Muscle layer of duodenum (tissue), 2 donors: ENCODE measurements at regions not wholly inside any gene's neighbourhood (a gene's known extent, or its start where the extent isn't known, plus 50 kb on each side); places are given as distances from the start of the nearest gene placed in this dataset.

Experiments
- H3K27ac ChIP-seq: one replicate; pipeline ENCODE4 v1.7.0; 2013; ENCODE audit warnings: mild to moderate bottlenecking, low read length
- H3K27me3 ChIP-seq: one replicate; pipeline ENCODE4 v1.7.0; 2013; ENCODE audit warnings: low read depth, mild to moderate bottlenecking, control low read depth, low read length
- H3K36me3 ChIP-seq, 2 donors: one replicate each; pipeline ENCODE4 v1.7.0; 2013; ENCODE audit warnings: low read length in 2 of 2, control low read depth in 1 of 2, mild to moderate bottlenecking in 1 of 2; ENCODE audit not compliant: insufficient read depth in 2 of 2, control insufficient read depth in 1 of 2
- H3K4me1 ChIP-seq, 2 donors: one replicate each; pipeline ENCODE4 v1.7.0; 2013; ENCODE audit warnings: low read length in 2 of 2, mild to moderate bottlenecking in 2 of 2, control low read depth in 1 of 2, moderate library complexity in 1 of 2; ENCODE audit not compliant: insufficient read depth in 2 of 2, control insufficient read depth in 1 of 2
- H3K4me3 ChIP-seq, 2 donors: one replicate each; pipeline ENCODE4 v1.7.0; 2013; ENCODE audit warnings: low read length in 2 of 2, low read depth in 1 of 2, mild to moderate bottlenecking in 1 of 2
- H3K9me3 ChIP-seq, 2 donors: one replicate each; pipeline ENCODE4 v1.7.0; 2013; ENCODE audit warnings: low read length in 2 of 2, control low read depth in 1 of 2, mild to moderate bottlenecking in 1 of 2; ENCODE audit not compliant: control insufficient read depth in 1 of 2
- donor health status: healthy.

DNA sequence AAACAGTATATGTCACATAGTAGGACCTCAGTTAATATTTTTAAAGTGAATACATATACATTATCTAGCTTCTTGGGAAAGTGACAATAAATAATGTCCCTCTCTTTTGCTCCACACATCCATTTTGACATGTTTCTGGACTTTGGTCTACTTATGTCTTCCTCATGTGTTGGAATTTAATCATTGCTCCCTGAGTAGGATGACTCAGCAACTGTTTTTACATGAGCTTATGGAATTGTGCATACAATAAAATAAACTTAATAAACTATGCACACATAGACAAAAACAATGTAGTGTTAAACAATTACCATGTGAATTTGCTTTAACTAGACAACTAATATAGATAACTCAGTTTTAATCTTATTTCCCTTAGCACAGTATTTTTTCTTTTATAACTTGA lies 503.8 kb downstream of the TFAP2B start:
- H3K4me1 ChIP-seq, result no peaks in the 10 kb centered on the region
- H3K27me3 ChIP-seq, result no peaks in the 10 kb centered on the region
- no peak overlapping the region for H3K27ac ChIP-seq
- H3K36me3 ChIP-seq, result no peaks in the 10 kb centered on the region
- H3K4me3 ChIP-seq, result no peak overlapping the region
- H3K9me3 ChIP-seq, result no peaks in the 10 kb centered on the region

DNA sequence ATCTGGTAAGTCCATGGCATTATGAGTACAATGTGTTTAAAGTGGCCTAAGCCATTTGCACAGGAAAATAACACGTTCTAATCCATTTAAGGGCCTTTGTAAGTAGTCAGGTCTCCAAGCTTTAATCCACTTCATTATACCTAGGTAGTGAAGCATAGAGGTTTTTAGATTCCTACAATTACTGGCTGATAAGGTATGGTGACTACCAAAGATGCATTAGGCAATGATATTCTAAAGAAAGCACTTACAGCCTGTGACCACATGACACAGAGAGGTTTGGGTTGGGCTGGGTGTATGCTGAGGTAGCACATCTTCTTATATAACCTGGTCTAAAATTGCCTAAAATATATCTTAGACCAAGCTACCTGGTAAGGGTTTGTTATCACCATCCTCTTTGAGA lies 504.4 kb downstream of the TFAP2B start:
- no peak overlapping the region for H3K27ac ChIP-seq
- no peaks in the 10 kb centered on the region for H3K36me3 ChIP-seq
- no peak overlapping the region for H3K4me3 ChIP-seq
- H3K27me3 ChIP-seq, result no peaks in the 10 kb centered on the region
- H3K9me3 ChIP-seq, result no peaks in the 10 kb centered on the region
- H3K4me1 ChIP-seq, result no peaks in the 10 kb centered on the region

DNA sequence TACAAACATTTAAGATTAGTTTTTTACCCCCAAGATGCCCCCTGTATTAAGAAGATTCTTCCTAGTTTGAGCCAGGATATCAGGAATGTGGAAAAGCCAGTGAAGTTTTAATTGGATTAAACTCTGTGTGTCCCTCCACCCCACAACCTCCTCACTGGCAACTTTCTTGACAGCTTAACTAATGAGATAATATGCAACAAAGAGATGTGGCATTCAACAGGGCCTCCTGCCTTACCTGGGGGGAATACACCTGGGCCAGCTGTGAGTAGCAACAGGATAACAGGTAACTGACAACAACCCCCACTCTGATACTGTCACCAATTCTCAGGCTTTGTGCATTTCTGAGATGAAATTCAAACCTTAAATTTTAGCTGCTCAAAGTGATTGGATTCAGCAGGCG lies 512.3 kb downstream of the TFAP2B start:
- Histone ChIP-seq H3K36me3 (no peaks in the 10 kb centered on the region), H3K4me1 (no peaks in the 10 kb centered on the region), H3K4me3 (no peak overlapping the region), H3K27me3 (no peaks in the 10 kb centered on the region), H3K27ac (no peak overlapping the region), H3K9me3 (no peaks in the 10 kb centered on the region)

DNA sequence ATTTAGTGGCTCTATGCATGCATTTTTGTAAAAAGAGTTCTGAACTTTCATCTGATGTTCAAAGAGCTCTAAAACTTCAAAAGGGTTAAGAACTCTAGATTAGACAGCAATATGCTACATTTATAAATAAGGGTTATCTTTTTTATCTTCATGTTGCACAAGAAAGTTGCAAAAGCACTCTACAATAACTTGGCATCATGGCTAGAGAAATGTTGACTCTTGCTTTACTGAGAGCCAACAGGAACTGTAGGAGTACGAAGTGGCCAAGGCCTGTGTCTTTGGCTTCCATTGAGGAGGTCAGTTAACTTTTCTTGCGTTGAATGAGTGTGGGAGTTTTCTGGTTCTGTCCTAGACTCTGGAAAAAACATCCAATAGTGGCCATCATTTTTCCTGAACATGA lies 516.9 kb downstream of the TFAP2B start:
- Histone ChIP-seq H3K27ac (no peak overlapping the region), H3K27me3 (no peaks in the 10 kb centered on the region), H3K4me3 (no peak overlapping the region), H3K9me3 (no peaks in the 10 kb centered on the region), H3K4me1 (no peaks in the 10 kb centered on the region), H3K36me3 (no peaks in the 10 kb centered on the region)

DNA sequence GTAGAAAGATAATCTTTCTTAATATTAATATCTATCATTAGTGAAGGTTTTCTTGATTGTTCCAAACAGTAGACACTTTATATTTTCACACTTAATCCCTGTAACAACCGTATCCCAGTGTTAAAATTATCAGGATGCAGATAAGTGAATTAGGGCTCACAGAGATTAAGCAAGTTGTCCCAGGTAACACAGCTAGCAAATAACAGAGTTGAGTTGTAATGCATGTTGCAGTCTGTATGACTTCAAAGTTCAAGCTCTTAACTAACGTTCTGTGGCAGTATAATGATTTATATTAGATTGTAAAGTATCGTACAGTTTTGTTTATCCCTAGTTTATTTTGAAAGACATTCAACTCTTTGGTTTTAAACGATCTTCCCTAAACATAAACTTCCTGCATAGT lies 517.5 kb downstream of the TFAP2B start:
- Histone ChIP-seq H3K27ac (no peak overlapping the region), H3K27me3 (no peaks in the 10 kb centered on the region), H3K36me3 (no peaks in the 10 kb centered on the region), H3K4me1 (no peaks in the 10 kb centered on the region), H3K9me3 (no peaks in the 10 kb centered on the region), H3K4me3 (no peak overlapping the region)

DNA sequence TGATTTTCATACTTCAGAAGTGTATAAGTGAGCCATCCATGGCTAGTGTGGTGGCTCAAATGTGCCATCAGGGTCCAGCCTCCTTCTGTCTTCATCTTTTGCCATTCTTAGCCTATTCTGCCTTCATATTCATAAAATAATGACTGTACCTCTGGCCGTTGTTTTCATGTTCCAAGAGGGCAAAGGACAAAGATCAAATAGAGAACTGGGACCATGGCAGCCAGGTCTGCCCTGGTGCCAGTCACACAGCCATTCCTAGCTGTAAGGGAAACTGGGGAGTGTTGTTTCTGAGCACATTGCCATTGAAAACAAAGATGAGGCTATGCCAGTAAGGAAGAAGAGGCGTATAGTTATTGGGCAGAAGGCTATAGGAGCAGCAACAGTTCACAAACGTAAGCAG lies 518.6 kb downstream of the TFAP2B start:
- Histone ChIP-seq H3K27ac (no peak overlapping the region), H3K36me3 (no peaks in the 10 kb centered on the region), H3K4me3 (no peak overlapping the region), H3K9me3 (no peaks in the 10 kb centered on the region), H3K27me3 (no peaks in the 10 kb centered on the region), H3K4me1 (no peaks in the 10 kb centered on the region)

DNA sequence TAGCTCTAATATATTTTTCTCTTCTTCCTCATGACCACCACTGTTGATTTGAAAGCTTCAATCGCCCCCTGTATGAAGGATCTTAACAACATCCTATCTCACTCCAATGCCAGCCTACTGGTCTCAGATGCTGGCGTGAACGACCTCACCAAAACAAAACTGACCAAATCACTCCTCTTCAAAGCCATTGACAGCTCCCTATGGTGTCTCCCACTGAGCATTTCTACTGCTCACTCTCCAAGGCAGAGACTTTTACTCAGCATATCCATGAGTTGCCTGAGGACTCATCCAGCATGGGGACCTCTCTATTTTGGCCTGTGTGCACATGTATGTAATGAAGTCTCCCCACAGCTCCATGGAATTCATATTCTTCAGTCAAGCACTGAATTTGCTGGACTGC lies 520.4 kb downstream of the TFAP2B start:
- Histone ChIP-seq H3K36me3 (no peaks in the 10 kb centered on the region), H3K9me3 (no peaks in the 10 kb centered on the region), H3K4me1 (no peaks in the 10 kb centered on the region), H3K27ac (no peak overlapping the region), H3K27me3 (no peaks in the 10 kb centered on the region), H3K4me3 (no peak overlapping the region)

DNA sequence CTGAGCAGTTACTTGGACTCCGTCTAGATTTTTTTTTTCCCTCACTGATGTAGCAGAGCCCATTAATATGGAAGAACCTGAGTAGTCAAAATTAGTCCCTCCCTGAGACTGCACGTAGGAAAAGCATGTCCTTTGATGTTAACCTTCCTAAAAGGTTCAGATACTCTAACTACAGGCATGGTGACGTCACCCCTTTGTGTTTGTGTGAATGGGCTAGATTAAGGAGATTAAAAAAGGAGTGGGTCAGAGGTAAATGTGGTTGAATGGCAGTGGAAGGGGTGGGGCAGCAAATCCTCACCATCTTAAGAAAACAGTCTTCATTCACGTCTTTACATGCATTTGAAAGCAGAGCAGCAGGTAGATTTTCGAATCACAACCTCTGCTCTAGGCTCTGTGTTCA lies 521.1 kb downstream of the TFAP2B start:
- Histone ChIP-seq H3K36me3 (no peaks in the 10 kb centered on the region), H3K9me3 (no peaks in the 10 kb centered on the region), H3K4me1 (no peaks in the 10 kb centered on the region), H3K27ac (no peak overlapping the region), H3K27me3 (no peaks in the 10 kb centered on the region), H3K4me3 (no peak overlapping the region)

DNA sequence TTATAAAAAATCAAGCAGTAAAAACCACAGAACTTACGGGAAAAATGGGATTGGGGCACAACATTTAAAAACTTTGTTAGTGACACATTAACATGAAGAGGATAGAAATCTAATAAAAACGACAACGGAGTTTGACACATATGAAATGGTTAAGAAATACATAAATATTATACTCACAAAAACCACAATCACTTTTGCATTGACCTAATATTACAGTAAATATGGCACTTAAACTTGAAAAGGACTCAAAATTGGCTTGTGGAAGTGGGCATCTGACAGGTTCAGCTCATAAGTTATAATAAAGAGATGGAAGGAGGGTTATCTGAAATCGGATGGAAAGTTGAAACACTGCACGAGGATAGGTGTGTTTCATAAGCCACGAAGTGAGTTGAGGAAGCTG lies 523.7 kb downstream of the TFAP2B start:
- peaks cover 0 to 7% of the 10 kb centered on the region in 2 donors for H3K9me3 ChIP-seq
- H3K27me3 ChIP-seq, result no peaks in the 10 kb centered on the region
- no peaks in the 10 kb centered on the region for H3K36me3 ChIP-seq
- H3K4me1 ChIP-seq, result no peaks in the 10 kb centered on the region
- H3K27ac ChIP-seq, result no peak overlapping the region
- H3K4me3 ChIP-seq, result no peak overlapping the region

DNA sequence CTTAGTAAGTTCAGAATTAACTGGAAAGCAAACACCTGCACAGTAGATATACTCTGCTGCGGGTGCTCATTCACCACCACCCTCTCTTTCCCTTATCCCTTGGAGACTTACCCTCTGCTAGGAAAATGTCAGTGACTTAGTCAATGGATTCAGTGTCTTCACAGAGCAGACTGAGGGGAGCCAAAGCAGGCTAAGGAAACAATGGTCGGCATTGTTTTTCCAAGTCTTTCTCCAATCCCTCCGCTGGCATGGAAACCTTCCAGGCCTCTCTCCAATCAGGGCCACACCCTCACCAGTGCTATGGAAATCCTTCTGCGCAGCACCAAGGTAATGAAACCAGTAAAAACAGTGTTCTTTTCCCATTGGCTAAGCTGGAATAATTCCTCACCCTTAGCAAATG lies 531.2 kb downstream of the TFAP2B start:
- Histone ChIP-seq H3K4me3 (no peak overlapping the region), H3K4me1 (no peaks in the 10 kb centered on the region), H3K27ac (no peak overlapping the region), H3K27me3 (no peaks in the 10 kb centered on the region), H3K36me3 (no peaks in the 10 kb centered on the region), H3K9me3 (peaks cover 0 to 12% of the 10 kb centered on the region in 2 donors)

DNA sequence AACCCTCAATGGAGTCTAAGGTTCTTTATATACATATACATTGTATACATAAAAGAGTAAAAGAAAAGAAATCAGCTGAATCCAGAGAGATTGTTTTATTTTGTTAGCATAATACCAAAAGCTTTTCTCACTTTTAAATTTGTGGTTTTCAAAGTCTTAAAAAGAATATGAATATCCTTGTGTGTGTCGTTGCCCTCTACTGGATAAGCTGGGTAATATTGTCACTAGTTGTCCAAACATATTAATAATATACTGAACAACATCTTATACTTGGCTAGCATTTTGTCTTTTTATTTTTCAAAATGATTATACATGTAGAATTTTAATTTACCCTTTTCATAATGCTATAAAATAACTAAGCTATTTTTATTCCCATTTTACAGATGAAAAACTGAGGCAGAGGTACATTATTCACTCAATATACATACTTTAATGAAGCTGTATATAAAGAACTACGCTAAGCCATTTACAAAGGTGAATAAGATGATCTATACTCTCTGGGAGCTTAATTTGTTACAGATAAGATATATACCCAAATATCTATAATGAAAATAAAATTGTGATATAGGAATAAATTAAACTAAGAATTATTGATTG lies 531.7 kb downstream of the TFAP2B start:
- no peaks in the 10 kb centered on the region for H3K27me3 ChIP-seq
- peaks cover 0 to 12% of the 10 kb centered on the region in 2 donors for H3K9me3 ChIP-seq
- H3K36me3 ChIP-seq, result no peaks in the 10 kb centered on the region
- H3K4me3 ChIP-seq, result no peak overlapping the region
- no peaks in the 10 kb centered on the region for H3K4me1 ChIP-seq
- H3K27ac ChIP-seq, result no peak overlapping the region

DNA sequence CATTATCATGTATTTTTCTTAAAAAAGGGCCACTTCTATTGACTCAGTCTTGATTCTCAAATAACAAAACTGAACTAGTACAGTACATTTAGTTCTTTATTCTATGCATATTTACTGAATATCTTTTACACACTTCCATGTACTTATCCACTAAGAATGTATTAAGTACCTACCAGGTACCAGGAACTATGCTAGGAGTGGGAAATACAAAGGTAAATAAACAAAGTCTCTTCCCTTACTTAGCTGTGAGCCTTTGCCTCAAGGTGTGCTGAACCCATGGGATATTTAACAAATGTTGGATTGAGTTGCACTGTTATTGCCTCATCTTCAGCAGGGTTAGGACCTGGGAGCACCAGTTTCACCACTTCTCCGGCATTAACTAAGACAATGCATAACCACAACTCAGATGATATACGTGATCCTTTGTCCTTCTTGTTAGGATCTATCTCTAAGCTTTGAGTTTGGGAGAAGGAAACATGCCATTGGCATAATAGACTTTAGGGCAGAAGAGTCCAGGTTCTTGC lies 533.9 kb downstream of the TFAP2B start:
- peaks cover 0 to 5% of the 10 kb centered on the region in 2 donors for H3K9me3 ChIP-seq
- no peaks in the 10 kb centered on the region for H3K36me3 ChIP-seq
- no peaks in the 10 kb centered on the region for H3K27me3 ChIP-seq
- no peak overlapping the region for H3K27ac ChIP-seq
- no peaks in the 10 kb centered on the region for H3K4me1 ChIP-seq
- H3K4me3 ChIP-seq, result no peak overlapping the region
